ENCODE measurements at regions not wholly inside any gene's neighbourhood (a gene's known extent, or its start where the extent isn't known, plus 50 kb on each side); places are given as distances from the start of the nearest gene placed in this dataset.

DNA sequence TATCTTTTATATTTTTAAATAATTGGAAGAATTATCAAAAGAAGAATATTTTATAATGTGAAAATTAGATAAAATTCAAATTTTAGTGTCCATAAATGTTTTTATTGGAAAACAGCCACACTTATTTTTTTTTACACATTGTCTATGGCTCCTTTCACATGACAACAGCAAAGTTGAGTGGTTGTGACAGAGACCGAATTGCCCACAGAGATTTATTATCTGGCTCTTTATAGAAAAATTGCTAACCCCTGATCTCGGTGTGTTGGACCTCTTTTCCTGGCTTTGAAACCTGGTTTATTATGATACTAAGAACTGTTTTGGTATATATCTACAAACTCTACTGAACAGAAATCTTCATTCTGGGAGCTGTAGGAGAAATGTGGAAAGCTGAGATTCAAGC is 269.1 kb upstream of the UMPS start:
- H3K4me1 Mint-ChIP-seq: no peaks in the 10 kb centered on the region
- no peak overlapping the region for H3K4me3 Mint-ChIP-seq
- H3K27me3 Mint-ChIP-seq (ENCODE audit: low read depth in 2 of 2): peaks cover 13 to 52% of the 10 kb centered on the region in 2 donors
- no peak overlapping the region for H3K4me3 ChIP-seq (ENCODE audit: low read length)
- H3K36me3 ChIP-seq (ENCODE audit: control insufficient read depth, insufficient read depth, low read length): no peaks in the 10 kb centered on the region
- H3K27ac Mint-ChIP-seq: no peak overlapping the region
- H3K36me3 Mint-ChIP-seq: no peaks in the 10 kb centered on the region
- no peaks in the 10 kb centered on the region for H3K4me1 ChIP-seq (ENCODE audit: control insufficient read depth, insufficient read depth, low read length)
- no peak for ATAC-seq
- H3K9me3 ChIP-seq (ENCODE audit: control insufficient read depth, insufficient read depth, low read length): no peaks in the 10 kb centered on the region
- intact Hi-C loops (cut with micrococcal nuclease): no loop called here
- no peak overlapping the region for H3K27ac ChIP-seq (ENCODE audit: low read length)
- TF ChIP-seq CTCF (IDR thresholded peaks at IDR 0.05): no peak
- no peaks in the 10 kb centered on the region for H3K27me3 ChIP-seq (ENCODE audit: control insufficient read depth, insufficient read depth, low read length)
- no peaks in the 10 kb centered on the region for H3K9me3 Mint-ChIP-seq
- 100% methylated on average over 1 of the region's 2 CpGs for WGBS (ENCODE audit: insufficient coverage)
- DNase-seq: no peak

DNA sequence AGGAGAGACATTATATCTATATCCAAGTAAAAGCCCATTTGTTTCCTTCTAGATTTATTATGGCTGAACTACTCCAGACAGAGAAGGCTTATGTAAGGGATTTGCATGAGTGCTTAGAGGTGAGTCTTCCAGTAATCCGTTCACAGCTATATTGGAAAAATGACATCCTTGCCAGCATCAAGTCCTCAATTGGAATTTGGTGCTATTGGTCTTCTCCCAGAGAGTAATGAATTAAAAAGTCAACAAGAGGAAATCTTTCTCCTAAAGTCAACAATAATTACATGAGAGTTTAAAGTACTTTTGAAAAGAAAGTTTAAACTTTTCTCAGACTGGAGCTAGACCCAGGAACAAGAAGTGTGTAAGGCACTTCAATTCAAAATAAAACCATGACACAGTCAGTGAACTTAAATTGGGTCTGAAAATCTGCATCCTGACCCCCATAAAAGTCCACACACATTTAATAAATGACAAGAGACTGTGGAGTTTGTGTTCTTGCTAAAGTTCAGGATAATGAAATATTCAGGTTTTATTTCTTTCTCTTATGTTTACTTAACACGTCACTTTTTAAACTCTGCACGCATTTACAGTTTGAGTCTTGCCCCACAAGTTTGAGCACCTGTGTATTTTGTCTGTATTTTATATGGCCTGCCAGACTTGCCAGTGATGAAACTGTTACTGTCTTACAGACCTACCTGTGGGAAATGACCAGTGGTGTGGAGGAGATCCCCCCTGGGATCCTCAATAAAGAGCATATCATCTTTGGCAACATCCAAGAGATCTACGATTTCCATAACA is 268.2 kb upstream of the UMPS start:
- 90% methylated on average over 4 of the region's 4 CpGs for WGBS (ENCODE audit: insufficient coverage)
- H3K27ac Mint-ChIP-seq: no peak overlapping the region
- no peak overlapping the region for H3K4me3 Mint-ChIP-seq
- intact Hi-C loops (cut with micrococcal nuclease): no loop called here
- H3K9me3 Mint-ChIP-seq: no peaks in the 10 kb centered on the region
- Histone ChIP-seq H3K27ac (ENCODE audit: low read length) (no peak overlapping the region), H3K27me3 (ENCODE audit: control insufficient read depth, insufficient read depth, low read length) (no peaks in the 10 kb centered on the region), H3K4me1 (ENCODE audit: control insufficient read depth, insufficient read depth, low read length) (no peaks in the 10 kb centered on the region), H3K9me3 (ENCODE audit: control insufficient read depth, insufficient read depth, low read length) (no peaks in the 10 kb centered on the region), H3K36me3 (ENCODE audit: control insufficient read depth, insufficient read depth, low read length) (no peaks in the 10 kb centered on the region), H3K4me3 (ENCODE audit: low read length) (no peak overlapping the region)
- H3K36me3 Mint-ChIP-seq: no peaks in the 10 kb centered on the region
- ATAC-seq: no peak
- no peak for TF ChIP-seq CTCF (IDR thresholded peaks at IDR 0.05)
- no peak for DNase-seq
- H3K27me3 Mint-ChIP-seq (ENCODE audit: low read depth in 2 of 2): peaks cover 18 to 61% of the 10 kb centered on the region in 2 donors
- no peaks in the 10 kb centered on the region for H3K4me1 Mint-ChIP-seq

DNA sequence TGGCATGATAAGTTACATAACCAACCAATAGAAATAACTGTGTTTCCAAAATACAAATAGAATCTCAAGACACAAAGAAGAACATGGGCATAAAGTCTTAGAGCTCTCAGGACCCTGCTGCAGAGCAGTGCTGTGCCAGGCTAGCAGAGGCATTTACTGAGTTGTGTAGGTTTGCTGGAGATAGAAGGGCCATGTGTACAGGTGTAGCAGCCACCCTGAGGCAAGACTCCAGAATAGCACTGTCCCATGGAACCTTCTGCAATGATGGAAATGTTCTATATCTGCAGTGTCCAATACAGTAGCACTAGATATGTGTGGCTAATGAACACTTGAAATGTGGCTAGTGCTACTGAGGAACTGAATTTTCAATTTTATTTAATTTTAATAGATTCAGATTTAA is 267.0 kb upstream of the UMPS start:
- H3K27me3 Mint-ChIP-seq (ENCODE audit: low read depth in 2 of 2): peaks cover 11 to 64% of the 10 kb centered on the region in 2 donors
- no peaks in the 10 kb centered on the region for H3K36me3 Mint-ChIP-seq
- H3K4me3 ChIP-seq (ENCODE audit: low read length): no peak overlapping the region
- no peak overlapping the region for H3K27ac ChIP-seq (ENCODE audit: low read length)
- TF ChIP-seq CTCF (IDR thresholded peaks at IDR 0.05): no peak
- no peak overlapping the region for H3K27ac Mint-ChIP-seq
- H3K4me1 ChIP-seq (ENCODE audit: control insufficient read depth, insufficient read depth, low read length): no peaks in the 10 kb centered on the region
- no peaks in the 10 kb centered on the region for H3K36me3 ChIP-seq (ENCODE audit: control insufficient read depth, insufficient read depth, low read length)
- no peak overlapping the region for H3K4me3 Mint-ChIP-seq
- no peaks in the 10 kb centered on the region for H3K9me3 ChIP-seq (ENCODE audit: control insufficient read depth, insufficient read depth, low read length)
- H3K27me3 ChIP-seq (ENCODE audit: control insufficient read depth, insufficient read depth, low read length): no peaks in the 10 kb centered on the region
- no peaks in the 10 kb centered on the region for H3K4me1 Mint-ChIP-seq
- no peak for ATAC-seq
- intact Hi-C loops (cut with micrococcal nuclease): no loop called here
- no peaks in the 10 kb centered on the region for H3K9me3 Mint-ChIP-seq
- DNase-seq: no peak

Measured in natural killer cell (primary cell).